ENCODE measurements at regions not wholly inside any gene's neighbourhood (a gene's known extent, or its start where the extent isn't known, plus 50 kb on each side); places are given as distances from the start of the nearest gene placed in this dataset.
A peak's percentile ranks its signal among the peaks of the same experiment; 100 is the strongest.

DNA sequence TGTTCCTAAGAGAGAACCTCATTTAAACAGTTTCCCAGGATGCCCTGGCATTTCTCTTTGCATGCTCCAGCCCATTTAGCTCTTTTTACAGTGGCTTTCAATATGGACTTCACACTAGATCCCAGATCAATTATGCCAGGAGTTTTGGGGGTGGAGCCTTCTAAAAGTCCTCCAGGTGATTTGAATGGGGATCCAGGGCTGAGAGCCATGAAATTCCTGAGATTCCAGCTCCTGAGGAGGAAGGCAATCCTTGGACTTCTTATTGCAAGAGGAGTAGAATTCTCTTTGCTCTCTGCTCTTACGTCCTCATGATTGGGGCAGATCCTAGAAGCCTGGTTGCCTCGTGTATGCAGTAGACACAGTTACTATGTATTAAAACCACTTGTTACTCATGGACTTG is 184.2 kb downstream of the DHX35 start:
- H3K9me3 ChIP-seq (replicated peaks in 1 of 2; ENCODE audit: control insufficient read depth in 2 of 2, insufficient read depth in 1 of 2, low read depth in 1 of 2, low read length in 2 of 2), result no peaks in the 10 kb centered on the region
- H3K9ac ChIP-seq (ENCODE audit: low read depth, low read length, poor library complexity), result no peak overlapping the region
- no peak overlapping the region for H3K18ac ChIP-seq (ENCODE audit: low read length)
- no peak overlapping the region for H4K8ac ChIP-seq (ENCODE audit: low read depth, low read length)
- peaks cover 0 to 10% of the 10 kb centered on the region in 2 donors for H3K4me1 ChIP-seq (ENCODE audit: control insufficient read depth in 2 of 2, insufficient read depth in 1 of 2, low read depth in 1 of 2, low read length in 2 of 2)
- no peak overlapping the region for H3K14ac ChIP-seq (ENCODE audit: low read length)
- H3K27ac ChIP-seq (replicated peaks; ENCODE audit: low read length), result no peak overlapping the region
- H2AFZ ChIP-seq (ENCODE audit: low read length), result no peak overlapping the region
- no CpG with 5 or more reads among the region's 2 CpGs for WGBS, 2 donors (ENCODE audit: extremely low coverage in 2 of 2, insufficient read length in 2 of 2, insufficient replicate concordance in 1 of 2)
- no peak overlapping the region for H2BK15ac ChIP-seq (ENCODE audit: low read length)
- H3K4me3 ChIP-seq (ENCODE audit: low read length in 2 of 2), result no peak overlapping the region
- no peak overlapping the region for H2BK120ac ChIP-seq (ENCODE audit: low read depth, low read length)
- no peak overlapping the region for H3K4ac ChIP-seq (ENCODE audit: low read length)
- no peaks in the 10 kb centered on the region for H3K79me1 ChIP-seq (ENCODE audit: low read depth, low read length)
- H2AK5ac ChIP-seq (ENCODE audit: low read depth, low read length), result no peak overlapping the region
- no peaks in the 10 kb centered on the region for H3K36me3 ChIP-seq (replicated peaks in 1 of 2; ENCODE audit: control insufficient read depth in 2 of 2, insufficient read depth in 2 of 2, low read length in 2 of 2)
- H3K23ac ChIP-seq (ENCODE audit: low read depth, low read length, poor library complexity), result no peak overlapping the region
- no peaks in the 10 kb centered on the region for H3K27me3 ChIP-seq (ENCODE audit: control insufficient read depth in 3 of 3, insufficient read depth in 3 of 3, low read depth in 1 of 3, low read length in 3 of 3)
- no peak overlapping the region for H4K91ac ChIP-seq (ENCODE audit: low read depth, low read length, poor library complexity)
- H2BK12ac ChIP-seq (ENCODE audit: low read length), result no peak overlapping the region
- no peak overlapping the region for H2BK5ac ChIP-seq (ENCODE audit: low read length)
- no peak overlapping the region for H3K4me2 ChIP-seq (ENCODE audit: insufficient read depth, low read length, poor library complexity, severe bottlenecking)
- no peak for DNase-seq (ENCODE audit: low spot score)

DNA sequence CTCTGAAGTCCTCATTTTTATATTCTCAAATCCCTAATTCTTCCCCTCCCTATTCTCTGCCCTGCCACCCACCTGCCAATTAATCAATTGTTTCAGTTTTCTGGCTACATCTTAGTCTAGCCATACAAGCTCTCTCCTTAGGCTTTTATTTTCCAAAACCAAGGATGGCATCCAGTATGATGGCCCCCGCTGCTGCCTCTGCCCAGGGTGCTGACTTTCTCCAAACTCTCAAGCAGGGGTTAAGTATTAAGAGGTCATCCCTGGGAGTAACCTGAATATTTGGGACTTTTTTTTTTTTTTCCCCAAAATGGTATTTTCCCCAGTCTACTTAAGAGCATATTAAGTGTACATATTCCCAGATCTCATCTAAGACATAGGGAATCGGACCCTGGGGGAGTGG is 183.8 kb downstream of the DHX35 start:
- Histone ChIP-seq H3K4me1 (ENCODE audit: control insufficient read depth in 2 of 2, insufficient read depth in 1 of 2, low read depth in 1 of 2, low read length in 2 of 2) (peaks cover 0 to 10% of the 10 kb centered on the region in 2 donors), H2BK120ac (ENCODE audit: low read depth, low read length) (no peak overlapping the region), H3K18ac (ENCODE audit: low read length) (no peak overlapping the region), H3K14ac (ENCODE audit: low read length) (no peak overlapping the region), H3K4me2 (ENCODE audit: insufficient read depth, low read length, poor library complexity, severe bottlenecking) (no peak overlapping the region), H2BK15ac (ENCODE audit: low read length) (no peak overlapping the region), H2BK5ac (ENCODE audit: low read length) (no peak overlapping the region), H2BK12ac (ENCODE audit: low read length) (no peak overlapping the region), H4K91ac (ENCODE audit: low read depth, low read length, poor library complexity) (no peak overlapping the region), H3K23ac (ENCODE audit: low read depth, low read length, poor library complexity) (no peak overlapping the region), H3K9ac (ENCODE audit: low read depth, low read length, poor library complexity) (no peak overlapping the region), H3K4ac (ENCODE audit: low read length) (no peak overlapping the region), H3K79me1 (ENCODE audit: low read depth, low read length) (no peaks in the 10 kb centered on the region), H3K9me3 (replicated peaks in 1 of 2; ENCODE audit: control insufficient read depth in 2 of 2, insufficient read depth in 1 of 2, low read depth in 1 of 2, low read length in 2 of 2) (no peaks in the 10 kb centered on the region), H3K36me3 (replicated peaks in 1 of 2; ENCODE audit: control insufficient read depth in 2 of 2, insufficient read depth in 2 of 2, low read length in 2 of 2) (no peaks in the 10 kb centered on the region), H3K27ac (replicated peaks; ENCODE audit: low read length) (no peak overlapping the region), H2AK5ac (ENCODE audit: low read depth, low read length) (no peak overlapping the region), H2AFZ (ENCODE audit: low read length) (no peak overlapping the region), H3K4me3 (ENCODE audit: low read length in 2 of 2) (no peak overlapping the region), H4K8ac (ENCODE audit: low read depth, low read length) (no peak overlapping the region), H3K27me3 (ENCODE audit: control insufficient read depth in 3 of 3, insufficient read depth in 3 of 3, low read depth in 1 of 3, low read length in 3 of 3) (no peaks in the 10 kb centered on the region)
- no peak for DNase-seq (ENCODE audit: low spot score)
- no CpG with 5 or more reads among the region's 2 CpGs for WGBS, 2 donors (ENCODE audit: extremely low coverage in 2 of 2, insufficient read length in 2 of 2, insufficient replicate concordance in 1 of 2)

DNA sequence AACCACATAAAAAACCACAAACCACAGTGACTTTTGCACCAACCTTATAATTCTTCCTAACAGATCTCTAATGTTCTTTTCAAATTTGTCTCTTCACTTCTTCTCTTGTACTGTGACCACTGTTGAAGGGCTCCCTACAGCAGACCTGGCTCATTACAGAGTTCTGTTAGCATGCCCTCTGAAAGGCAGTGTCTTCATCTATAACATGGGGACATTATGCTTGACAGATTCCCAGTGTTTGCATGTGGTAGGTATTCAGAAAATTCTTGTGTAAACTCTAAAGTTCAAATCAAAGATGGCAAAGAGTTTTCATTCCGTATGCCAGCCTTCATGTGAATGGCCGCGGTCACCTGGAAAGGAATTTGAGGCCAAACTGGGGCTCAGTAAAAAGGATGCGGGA is 182.6 kb downstream of the DHX35 start:
- H3K4me3 ChIP-seq (ENCODE audit: low read length in 2 of 2), result no peak overlapping the region
- H2BK120ac ChIP-seq (ENCODE audit: low read depth, low read length), result no peak overlapping the region
- no peak overlapping the region for H3K4ac ChIP-seq (ENCODE audit: low read length)
- H2AFZ ChIP-seq (ENCODE audit: low read length), result no peak overlapping the region
- H3K23ac ChIP-seq (ENCODE audit: low read depth, low read length, poor library complexity), result no peak overlapping the region
- no peak overlapping the region for H2BK5ac ChIP-seq (ENCODE audit: low read length)
- H3K4me1 ChIP-seq (ENCODE audit: control insufficient read depth in 2 of 2, insufficient read depth in 1 of 2, low read depth in 1 of 2, low read length in 2 of 2), result peaks cover 0 to 11% of the 10 kb centered on the region in 2 donors
- no CpG with 5 or more reads among the region's 4 CpGs for WGBS, 2 donors (ENCODE audit: extremely low coverage in 2 of 2, insufficient read length in 2 of 2, insufficient replicate concordance in 1 of 2)
- H3K36me3 ChIP-seq (replicated peaks in 1 of 2; ENCODE audit: control insufficient read depth in 2 of 2, insufficient read depth in 2 of 2, low read length in 2 of 2), result no peaks in the 10 kb centered on the region
- no peak overlapping the region for H3K27ac ChIP-seq (replicated peaks; ENCODE audit: low read length)
- no peaks in the 10 kb centered on the region for H3K27me3 ChIP-seq (ENCODE audit: control insufficient read depth in 3 of 3, insufficient read depth in 3 of 3, low read depth in 1 of 3, low read length in 3 of 3)
- no peak overlapping the region for H3K9ac ChIP-seq (ENCODE audit: low read depth, low read length, poor library complexity)
- H2BK12ac ChIP-seq (ENCODE audit: low read length), result no peak overlapping the region
- H2BK15ac ChIP-seq (ENCODE audit: low read length), result no peak overlapping the region
- H3K18ac ChIP-seq (ENCODE audit: low read length), result no peak overlapping the region
- H3K9me3 ChIP-seq (replicated peaks in 1 of 2; ENCODE audit: control insufficient read depth in 2 of 2, insufficient read depth in 1 of 2, low read depth in 1 of 2, low read length in 2 of 2), result no peaks in the 10 kb centered on the region
- no peak for DNase-seq (ENCODE audit: low spot score)
- no peaks in the 10 kb centered on the region for H3K79me1 ChIP-seq (ENCODE audit: low read depth, low read length)
- no peak overlapping the region for H3K4me2 ChIP-seq (ENCODE audit: insufficient read depth, low read length, poor library complexity, severe bottlenecking)
- no peak overlapping the region for H2AK5ac ChIP-seq (ENCODE audit: low read depth, low read length)
- no peak overlapping the region for H3K14ac ChIP-seq (ENCODE audit: low read length)
- H4K91ac ChIP-seq (ENCODE audit: low read depth, low read length, poor library complexity), result no peak overlapping the region
- H4K8ac ChIP-seq (ENCODE audit: low read depth, low read length), result no peak overlapping the region

DNA sequence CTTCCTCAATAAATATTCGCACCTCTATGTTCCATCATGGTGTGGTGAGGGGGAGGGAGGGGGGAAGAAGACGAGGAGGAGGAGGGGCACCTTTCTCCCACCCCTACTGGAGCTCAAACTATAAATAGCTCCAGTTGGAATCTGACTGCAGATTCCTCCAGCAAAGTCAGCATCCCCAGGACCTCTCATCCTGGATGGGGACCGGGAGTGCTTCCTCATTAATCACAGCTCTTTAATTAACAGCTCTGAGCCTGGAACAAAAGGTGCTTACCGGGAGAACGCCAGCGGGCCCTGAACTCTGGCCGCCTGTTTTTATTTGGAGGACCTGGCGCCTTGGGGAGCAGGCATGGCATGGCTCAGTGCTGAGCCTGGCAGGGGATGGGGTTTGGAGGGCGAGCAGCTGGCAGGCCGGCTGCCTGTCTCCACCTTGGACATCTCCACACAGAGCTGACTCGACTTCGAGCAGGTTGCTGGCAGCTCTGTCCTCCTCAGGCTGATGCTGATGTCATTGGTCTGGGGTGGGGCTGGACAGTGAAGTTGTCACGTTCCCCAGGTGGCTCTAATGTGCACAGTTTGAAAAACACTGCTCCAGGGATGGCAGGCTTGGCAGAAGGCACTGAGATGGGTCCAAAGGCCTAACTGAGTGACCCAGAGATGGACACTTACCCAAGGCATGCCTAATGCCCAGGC is 180.4 kb downstream of the DHX35 start:
- H2BK5ac ChIP-seq (ENCODE audit: low read length), result no peak overlapping the region
- H3K9ac ChIP-seq (ENCODE audit: low read depth, low read length, poor library complexity), result peak overlapping the region; percentile 10
- no peak overlapping the region for H4K8ac ChIP-seq (ENCODE audit: low read depth, low read length)
- peaks cover 0 to 12% of the 10 kb centered on the region in 2 donors for H3K4me1 ChIP-seq (ENCODE audit: control insufficient read depth in 2 of 2, insufficient read depth in 1 of 2, low read depth in 1 of 2, low read length in 2 of 2)
- no peak overlapping the region for H2BK120ac ChIP-seq (ENCODE audit: low read depth, low read length)
- H3K4me3 ChIP-seq (ENCODE audit: low read length in 2 of 2), result no peak overlapping the region
- no peaks in the 10 kb centered on the region for H3K79me1 ChIP-seq (ENCODE audit: low read depth, low read length)
- no peaks in the 10 kb centered on the region for H3K9me3 ChIP-seq (replicated peaks in 1 of 2; ENCODE audit: control insufficient read depth in 2 of 2, insufficient read depth in 1 of 2, low read depth in 1 of 2, low read length in 2 of 2)
- no CpG with 5 or more reads among the region's 13 CpGs for WGBS, 2 donors (ENCODE audit: extremely low coverage in 2 of 2, insufficient read length in 2 of 2, insufficient replicate concordance in 1 of 2)
- no peak for DNase-seq (ENCODE audit: low spot score)
- no peak overlapping the region for H3K14ac ChIP-seq (ENCODE audit: low read length)
- H2BK12ac ChIP-seq (ENCODE audit: low read length), result no peak overlapping the region
- no peak overlapping the region for H3K4ac ChIP-seq (ENCODE audit: low read length)
- H3K36me3 ChIP-seq (replicated peaks in 1 of 2; ENCODE audit: control insufficient read depth in 2 of 2, insufficient read depth in 2 of 2, low read length in 2 of 2), result no peaks in the 10 kb centered on the region
- H2BK15ac ChIP-seq (ENCODE audit: low read length), result no peak overlapping the region
- no peak overlapping the region for H2AFZ ChIP-seq (ENCODE audit: low read length)
- H3K27me3 ChIP-seq (ENCODE audit: control insufficient read depth in 3 of 3, insufficient read depth in 3 of 3, low read depth in 1 of 3, low read length in 3 of 3), result peaks cover 0 to 9% (median 0%) of the 10 kb centered on the region in 3 experiments
- H3K23ac ChIP-seq (ENCODE audit: low read depth, low read length, poor library complexity), result no peak overlapping the region
- peak overlapping the region; percentile 79 for H3K18ac ChIP-seq (ENCODE audit: low read length)
- no peak overlapping the region for H4K91ac ChIP-seq (ENCODE audit: low read depth, low read length, poor library complexity)
- peak overlapping the region; percentile 32 for H3K4me2 ChIP-seq (ENCODE audit: insufficient read depth, low read length, poor library complexity, severe bottlenecking)
- H3K27ac ChIP-seq (replicated peaks; ENCODE audit: low read length), result no peak overlapping the region
- no peak overlapping the region for H2AK5ac ChIP-seq (ENCODE audit: low read depth, low read length)

All from neuronal stem cell (in vitro differentiated cells).